PC-9 (cell line): ENCODE measurements at regions not wholly inside any gene's neighbourhood (a gene's known extent, or its start where the extent isn't known, plus 50 kb on each side); places are given as distances from the start of the nearest gene placed in this dataset.

Experiments used
- BruUV-seq: library from RNA; stranded (reverse); fragments of 400-500 nt; replicated peaks from 2 replicates; lab custom pipeline; 2021; lab: Mats Ljungman, UMichigan
- CTCF ChIA-PET: fragments of 300-600 bp; sonication (Branson Sonifier 250); formaldehyde crosslinking; loops from one replicate; lab custom pipeline; 2022; ENCODE audit warnings: antibody characterized with exemption; lab: Charles Lee
- POLR2A ChIA-PET: fragments of 300-600 bp; sonication (Branson Sonifier 250); formaldehyde crosslinking; loops from one replicate; lab custom pipeline; 2022; ENCODE audit warnings: antibody characterized with exemption; ENCODE audit not compliant: unreplicated experiment; lab: Charles Lee
- DNase-seq, 2 experiments: peaks; one replicate each; pipeline versions ENCODE4 v3.0.0 to v3.0.0-alpha.2; 2015 to 2022; ENCODE audit warnings: mixed read lengths in 1 of 2
- H2AFZ ChIP-seq: fragments of 200-600 bp; sonication (generic); 2 replicates; pipeline ENCODE4 v1.8.1; 2017; ENCODE audit warnings: antibody characterized with exemption
- H3F3A ChIP-seq: fragments of 200-600 bp; sonication (generic); 2 replicates; pipeline ENCODE4 v1.8.1; 2017; ENCODE audit warnings: antibody characterized with exemption, mild to moderate bottlenecking, low read depth; ENCODE audit not compliant: insufficient read depth
- H3K27ac ChIP-seq: fragments of 200-600 bp; sonication (generic); 2 replicates; pipeline ENCODE4 v1.6.1; 2016; ENCODE audit warnings: mixed run types
- H3K27me3 ChIP-seq: fragments of 200-600 bp; sonication (generic); 2 replicates; pipeline ENCODE4 v1.6.1; 2016; ENCODE audit warnings: low read depth, mixed run types; ENCODE audit not compliant: insufficient read depth
- H3K36me3 ChIP-seq: fragments of 200-600 bp; sonication (generic); 2 replicates; pipeline ENCODE4 v1.6.1; 2016; ENCODE audit warnings: low read depth, mixed run types
- H3K4me1 ChIP-seq: fragments of 200-600 bp; sonication (generic); replicated peaks from 2 replicates; pipeline ENCODE4 v1.6.1; 2016; ENCODE audit warnings: mixed run types; ENCODE audit not compliant: insufficient read depth
- H3K4me2 ChIP-seq: fragments of 200-600 bp; sonication (generic); 2 replicates; pipeline ENCODE4 v1.6.1; 2017; ENCODE audit warnings: mixed run types
- H3K4me3 ChIP-seq: fragments of 200-600 bp; sonication (generic); 2 replicates; pipeline ENCODE4 v1.6.1; 2016; ENCODE audit warnings: mixed run types
- H3K79me2 ChIP-seq: fragments of 200-600 bp; sonication (generic); 2 replicates; pipeline ENCODE4 v1.6.1; 2017; ENCODE audit warnings: low read depth, mixed run types
- H3K9me2 ChIP-seq: fragments of 200-600 bp; sonication (generic); 2 replicates; pipeline ENCODE4 v1.8.1; 2017; ENCODE audit warnings: mild to moderate bottlenecking; ENCODE audit not compliant: insufficient read depth
- H3K9me3 ChIP-seq: fragments of 200-600 bp; sonication (generic); 2 replicates; pipeline ENCODE4 v1.8.1; 2016; ENCODE audit warnings: low read depth; ENCODE audit not compliant: insufficient read depth
- H4K20me1 ChIP-seq: fragments of 200-600 bp; sonication (generic); 2 replicates; pipeline ENCODE4 v1.8.1; 2017; ENCODE audit not compliant: insufficient read depth
- EZH2 ChIP-seq: fragments of 200-600 bp; sonication (generic); IDR thresholded peaks from 2 replicates; pipeline ENCODE4 v1.8.0; 2017; ENCODE audit warnings: antibody characterized with exemption, low read depth
- intact Hi-C: fragments of 100-400 bp; cut with micrococcal nuclease; formaldehyde crosslinking; loops from one replicate; pipeline ENCODE4 v1.10.0; 2022; ENCODE audit not compliant: unreplicated experiment
- TF ChIP-seq, protein P1 (sequence below): fragments of 200-600 bp; sonication (generic); conservative IDR thresholded peaks from 2 replicates; pipeline ENCODE4 v1.6.1; 2017; ENCODE audit warnings: mixed run types, antibody characterized with exemption, mild to moderate bottlenecking, moderate library complexity

DNA sequence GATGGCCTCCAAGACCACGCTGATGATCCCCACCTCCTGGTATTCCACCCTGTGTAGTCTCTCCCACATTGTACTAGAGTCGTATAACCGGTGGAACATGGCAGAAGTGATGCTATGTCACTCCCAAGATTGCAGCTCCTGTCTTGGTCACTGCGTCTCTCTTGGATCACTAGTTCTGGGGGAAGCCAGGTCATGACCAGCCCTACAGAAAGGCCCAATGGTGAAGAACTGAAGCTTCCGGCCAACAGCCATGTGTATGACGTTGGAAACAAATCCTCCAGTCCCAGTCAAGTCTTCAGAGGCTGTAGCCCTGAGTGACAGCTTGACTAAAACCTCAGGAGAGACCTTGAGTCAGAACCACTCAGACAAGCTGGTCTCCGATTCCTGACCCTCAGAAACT is 61.9 kb upstream of the FNDC3B start:
- no TSS peak for BruUV-seq
- H3K36me3 ChIP-seq = no peaks in the 10 kb centered on the region
- DNase-seq = peak in 1 of 2 experiments; percentile 31
- peaks cover 17% of the 10 kb centered on the region; the same call in 1 of the 2 replicates for H3K4me1 ChIP-seq
- no peak overlapping the region for H2AFZ ChIP-seq
- peaks cover 8% of the 10 kb centered on the region for H3K9me3 ChIP-seq
- no peak overlapping the region for H3K4me2 ChIP-seq
- no peak for TF ChIP-seq EZH2
- H3K27ac ChIP-seq = no peak overlapping the region
- H3K4me3 ChIP-seq = no peak overlapping the region
- H3F3A ChIP-seq = no peaks in the 10 kb centered on the region
- intact Hi-C loops = no loop called here
- H4K20me1 ChIP-seq = no peaks in the 10 kb centered on the region
- no peaks in the 10 kb centered on the region for H3K79me2 ChIP-seq
- no peaks in the 10 kb centered on the region for H3K27me3 ChIP-seq
- POLR2A ChIA-PET = no interaction called here
- CTCF ChIA-PET = no interaction called here
- H3K9me2 ChIP-seq = no peaks in the 10 kb centered on the region

DNA sequence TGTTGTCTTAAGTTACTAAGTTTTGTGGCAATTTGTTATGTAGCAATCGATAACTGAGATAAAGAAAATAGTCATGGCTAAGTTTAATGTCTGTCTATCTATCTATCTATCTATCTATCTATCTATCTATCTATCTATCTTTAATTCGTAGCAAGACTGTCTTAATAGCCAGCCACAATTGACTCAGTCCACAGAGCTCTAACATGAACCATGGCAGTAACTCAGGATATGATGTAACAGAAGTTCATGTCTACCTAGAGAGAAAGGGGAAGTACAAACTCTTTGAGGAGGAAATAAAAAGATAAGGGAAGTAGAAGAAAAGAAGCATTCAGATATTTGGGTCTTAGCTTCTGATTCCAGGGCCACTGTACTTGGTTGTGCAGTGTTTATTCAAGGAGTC is 61.5 kb upstream of the FNDC3B start:
- intact Hi-C loops = no loop called here
- Histone ChIP-seq H3K27ac (no peak overlapping the region), H3K36me3 (no peaks in the 10 kb centered on the region), H3K9me3 (peaks cover 8% of the 10 kb centered on the region), H3K4me1 (peaks cover 17% of the 10 kb centered on the region), H3K4me3 (no peak overlapping the region), H3K9me2 (no peaks in the 10 kb centered on the region), H2AFZ (no peak overlapping the region), H3K4me2 (no peak overlapping the region), H3F3A (peaks cover under 1% of the 10 kb centered on the region; the same call in 1 of the 2 replicates), H4K20me1 (no peaks in the 10 kb centered on the region), H3K27me3 (no peaks in the 10 kb centered on the region), H3K79me2 (no peaks in the 10 kb centered on the region)
- BruUV-seq = no TSS peak
- peak in 1 of 2 experiments; percentile 19 for DNase-seq
- ChIA-PET CTCF (no interaction called here), POLR2A (no interaction called here)
- TF ChIP-seq EZH2 = no peak
- TF ChIP-seq, protein P1, sequence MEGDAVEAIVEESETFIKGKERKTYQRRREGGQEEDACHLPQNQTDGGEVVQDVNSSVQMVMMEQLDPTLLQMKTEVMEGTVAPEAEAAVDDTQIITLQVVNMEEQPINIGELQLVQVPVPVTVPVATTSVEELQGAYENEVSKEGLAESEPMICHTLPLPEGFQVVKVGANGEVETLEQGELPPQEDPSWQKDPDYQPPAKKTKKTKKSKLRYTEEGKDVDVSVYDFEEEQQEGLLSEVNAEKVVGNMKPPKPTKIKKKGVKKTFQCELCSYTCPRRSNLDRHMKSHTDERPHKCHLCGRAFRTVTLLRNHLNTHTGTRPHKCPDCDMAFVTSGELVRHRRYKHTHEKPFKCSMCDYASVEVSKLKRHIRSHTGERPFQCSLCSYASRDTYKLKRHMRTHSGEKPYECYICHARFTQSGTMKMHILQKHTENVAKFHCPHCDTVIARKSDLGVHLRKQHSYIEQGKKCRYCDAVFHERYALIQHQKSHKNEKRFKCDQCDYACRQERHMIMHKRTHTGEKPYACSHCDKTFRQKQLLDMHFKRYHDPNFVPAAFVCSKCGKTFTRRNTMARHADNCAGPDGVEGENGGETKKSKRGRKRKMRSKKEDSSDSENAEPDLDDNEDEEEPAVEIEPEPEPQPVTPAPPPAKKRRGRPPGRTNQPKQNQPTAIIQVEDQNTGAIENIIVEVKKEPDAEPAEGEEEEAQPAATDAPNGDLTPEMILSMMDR = no peak

DNA sequence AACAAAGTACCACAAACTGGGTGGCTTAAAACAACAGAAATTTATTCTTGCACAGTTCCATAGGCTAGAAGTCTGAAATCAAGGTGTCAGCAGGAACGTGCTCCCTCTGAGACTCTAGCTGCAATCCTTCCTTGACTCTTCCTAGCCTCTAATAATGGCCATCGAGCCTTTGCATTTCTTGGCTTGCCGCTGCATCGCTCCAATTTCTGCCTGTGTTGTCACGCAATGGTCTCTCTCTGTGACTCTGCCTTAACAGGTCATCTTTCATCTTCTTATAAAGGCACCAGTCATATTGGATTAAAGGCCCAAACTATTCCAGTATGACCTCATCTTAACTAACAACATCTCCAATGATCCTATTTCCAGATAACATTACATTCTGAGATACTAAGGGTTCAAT is 61.0 kb upstream of the FNDC3B start:
- Histone ChIP-seq H3K4me2 (no peak overlapping the region), H3K4me1 (peaks cover 17% of the 10 kb centered on the region), H3K27me3 (no peaks in the 10 kb centered on the region), H3K9me2 (no peaks in the 10 kb centered on the region), H4K20me1 (no peaks in the 10 kb centered on the region), H3K36me3 (no peaks in the 10 kb centered on the region), H2AFZ (no peak overlapping the region), H3K9me3 (peaks cover 8% of the 10 kb centered on the region), H3F3A (peaks cover 4% of the 10 kb centered on the region; the same call in 1 of the 2 replicates), H3K79me2 (no peaks in the 10 kb centered on the region), H3K27ac (no peak overlapping the region), H3K4me3 (no peak overlapping the region)
- intact Hi-C loops = no loop called here
- ChIA-PET POLR2A (no interaction called here), CTCF (no interaction called here)
- TF ChIP-seq EZH2 = no peak
- TF ChIP-seq, protein P1 = no peak
- DNase-seq = peak in 1 of 2 experiments; percentile 1
- BruUV-seq = no TSS peak

DNA sequence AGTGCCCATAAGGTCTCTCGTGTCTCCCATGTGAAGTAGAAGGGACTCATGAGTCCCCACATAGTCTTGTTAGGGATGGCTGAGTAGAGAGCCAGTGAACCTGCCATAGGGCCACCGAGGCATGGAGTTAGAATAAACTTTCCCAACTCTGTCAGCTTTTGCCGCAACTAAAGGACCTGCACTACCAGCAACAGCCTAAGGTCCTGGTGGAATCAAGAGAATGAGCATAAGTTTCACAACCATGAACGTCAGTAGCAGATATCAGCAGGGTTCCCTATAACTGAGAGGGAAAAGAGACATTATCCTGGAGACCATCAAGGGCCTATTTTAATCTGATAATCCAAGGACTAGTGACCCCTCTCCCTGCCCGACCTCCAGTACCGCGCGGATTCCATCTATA is 60.3 kb upstream of the FNDC3B start:
- H3K27ac ChIP-seq = no peak overlapping the region
- no peaks in the 10 kb centered on the region for H3K9me2 ChIP-seq
- H2AFZ ChIP-seq = no peak overlapping the region
- H4K20me1 ChIP-seq = no peaks in the 10 kb centered on the region
- peaks cover 8% of the 10 kb centered on the region for H3K9me3 ChIP-seq
- H3K4me3 ChIP-seq = no peak overlapping the region
- TF ChIP-seq, protein P1 = no peak
- no peak for TF ChIP-seq EZH2
- H3K4me2 ChIP-seq = no peak overlapping the region
- POLR2A ChIA-PET = no interaction called here
- BruUV-seq = no TSS peak
- H3K27me3 ChIP-seq = no peaks in the 10 kb centered on the region
- no peaks in the 10 kb centered on the region for H3K79me2 ChIP-seq
- CTCF ChIA-PET = no interaction called here
- no peaks in the 10 kb centered on the region for H3K36me3 ChIP-seq
- intact Hi-C loops = no loop called here
- no peak for DNase-seq
- peaks cover 13% of the 10 kb centered on the region for H3K4me1 ChIP-seq
- H3F3A ChIP-seq = peaks cover 4% of the 10 kb centered on the region; the same call in 1 of the 2 replicates
